H9 (cell line): ENCODE measurements at regions not wholly inside any gene's neighbourhood (a gene's known extent, or its start where the extent isn't known, plus 50 kb on each side); places are given as distances from the start of the nearest gene placed in this dataset.

ENCODE experiments used
- DNase-seq: peaks from one replicate; pipeline ENCODE4 v3.0.0-alpha.2; 2017
- H2AFZ ChIP-seq: one replicate; pipeline ENCODE4 v1.6.1; 2013; ENCODE audit warnings: mild to moderate bottlenecking, low read length, control low read depth, moderate library complexity
- H2AK5ac ChIP-seq: 2 replicates; pipeline ENCODE4 v1.6.1; 2013; ENCODE audit warnings: low read length, control low read depth, mixed read lengths; ENCODE audit not compliant: insufficient read length
- H2BK120ac ChIP-seq: one replicate; pipeline ENCODE4 v1.6.1; 2013; ENCODE audit warnings: low read depth, mild to moderate bottlenecking, low read length, control low read depth, inconsistent platforms; ENCODE audit not compliant: poor library complexity, severe bottlenecking
- H2BK12ac ChIP-seq: 2 replicates; pipeline ENCODE4 v1.6.1; 2013; ENCODE audit warnings: low read length, control low read depth, mixed read lengths, low read depth; ENCODE audit not compliant: insufficient read length
- H2BK15ac ChIP-seq: 2 replicates; pipeline ENCODE4 v1.6.1; 2013; ENCODE audit warnings: low read depth, low read length, control low read depth
- H2BK20ac ChIP-seq: one replicate; pipeline ENCODE4 v1.6.1; 2013; ENCODE audit warnings: low read depth, mild to moderate bottlenecking, low read length, control low read depth, inconsistent platforms; ENCODE audit not compliant: poor library complexity, severe bottlenecking
- H2BK5ac ChIP-seq: 2 replicates; pipeline ENCODE4 v1.6.1; 2013; ENCODE audit warnings: low read length, control low read depth, mixed read lengths; ENCODE audit not compliant: insufficient read length
- H3K14ac ChIP-seq: 2 replicates; pipeline ENCODE4 v1.6.1; 2013; ENCODE audit warnings: low read length, control low read depth; ENCODE audit not compliant: insufficient read depth
- H3K18ac ChIP-seq: 2 replicates; pipeline ENCODE4 v1.6.1; 2013; ENCODE audit warnings: low read depth, mild to moderate bottlenecking, mixed read lengths, low read length, control low read depth; ENCODE audit not compliant: insufficient read length
- H3K23ac ChIP-seq: 2 replicates; pipeline ENCODE4 v1.6.1; 2013; ENCODE audit warnings: low read length, control low read depth, mixed read lengths, low read depth; ENCODE audit not compliant: insufficient read length
- H3K23me2 ChIP-seq: 2 replicates; pipeline ENCODE4 v1.6.1; 2013; ENCODE audit warnings: low read depth, mild to moderate bottlenecking, mixed read lengths, low read length, control low read depth; ENCODE audit not compliant: insufficient read length, poor library complexity, severe bottlenecking
- H3K27ac ChIP-seq: 2 replicates; pipeline ENCODE4 v1.5.1; 2013; ENCODE audit warnings: low read length, control low read depth, mixed read lengths, low read depth; ENCODE audit not compliant: insufficient read length
- H3K27me3 ChIP-seq: 2 replicates; pipeline ENCODE4 v1.6.1; 2013; ENCODE audit warnings: low read length, control low read depth, inconsistent platforms; ENCODE audit not compliant: insufficient read depth
- H3K4ac ChIP-seq: 2 replicates; pipeline ENCODE4 v1.6.1; 2013; ENCODE audit warnings: low read depth, mild to moderate bottlenecking, control low read depth, inconsistent platforms, low read length, moderate library complexity
- H3K4me1 ChIP-seq: 2 replicates; pipeline ENCODE4 v1.6.1; 2013; ENCODE audit warnings: low read length, control low read depth, inconsistent platforms; ENCODE audit not compliant: insufficient read depth
- H3K4me2 ChIP-seq: 2 replicates; pipeline ENCODE4 v1.6.1; 2013; ENCODE audit warnings: low read length, control low read depth, mixed read lengths; ENCODE audit not compliant: insufficient read length, insufficient read depth
- H3K56ac ChIP-seq: 2 replicates; pipeline ENCODE4 v1.6.1; 2013; ENCODE audit warnings: low read depth, mild to moderate bottlenecking, mixed read lengths, low read length, control low read depth; ENCODE audit not compliant: insufficient read length
- H3K79me1 ChIP-seq: 2 replicates; pipeline ENCODE4 v1.6.1; 2013; ENCODE audit warnings: low read depth, mild to moderate bottlenecking, moderate library complexity, low read length, control low read depth, inconsistent platforms; ENCODE audit not compliant: insufficient read depth, poor library complexity, severe bottlenecking
- H3K79me2 ChIP-seq: 2 replicates; pipeline ENCODE4 v1.6.1; 2013; ENCODE audit warnings: low read length, control low read depth, inconsistent platforms; ENCODE audit not compliant: insufficient read depth
- H3K9ac ChIP-seq: 2 replicates; pipeline ENCODE4 v1.6.1; 2013; ENCODE audit warnings: low read length, control low read depth, mixed read lengths; ENCODE audit not compliant: insufficient read length; ENCODE audit errors: extremely low read depth
- H3K9me3 ChIP-seq: one replicate; pipeline ENCODE4 v1.6.1; 2013; ENCODE audit warnings: low read depth, low read length, inconsistent platforms; ENCODE audit not compliant: control insufficient read depth
- H3T11ph ChIP-seq: one replicate; pipeline ENCODE4 v1.6.1; 2013; ENCODE audit warnings: mild to moderate bottlenecking, low read length, control low read depth, inconsistent platforms
- H4K20me1 ChIP-seq: one replicate; pipeline ENCODE4 v1.6.1; 2013; ENCODE audit not compliant: control insufficient read depth, insufficient read length, insufficient read depth
- H4K5ac ChIP-seq: 2 replicates; pipeline ENCODE4 v1.6.1; 2013; ENCODE audit warnings: low read depth, mild to moderate bottlenecking, mixed read lengths, low read length, control low read depth; ENCODE audit not compliant: insufficient read length
- H4K8ac ChIP-seq: replicated peaks from 2 replicates; pipeline ENCODE4 v1.6.1; 2013; ENCODE audit warnings: low read length, control low read depth, mixed read lengths, low read depth; ENCODE audit not compliant: insufficient read length
- H4K91ac ChIP-seq: 2 replicates; pipeline ENCODE4 v1.6.1; 2013; ENCODE audit warnings: low read depth, mild to moderate bottlenecking, moderate library complexity, mixed read lengths, low read length, control low read depth; ENCODE audit not compliant: insufficient read length
- H3K27ac Mint-ChIP-seq, 3 experiments: 2 replicates in 2 of 3; 3 replicates in 1 of 3; pipeline ENCODE4 v1.8.0; 2020 to 2021; ENCODE audit warnings: mixed read lengths in 3 of 3, mild to moderate bottlenecking in 1 of 3, moderate library complexity in 1 of 3
- H3K27me3 Mint-ChIP-seq: 2 replicates; pipeline ENCODE4 v1.8.0; 2021; ENCODE audit warnings: low read depth, mild to moderate bottlenecking, moderate library complexity, mixed read lengths
- H3K36me3 Mint-ChIP-seq, 3 experiments: 2 replicates in 2 of 3; 3 replicates in 1 of 3; pipeline ENCODE4 v1.8.0; 2020 to 2021; ENCODE audit warnings: low read depth in 3 of 3, mixed read lengths in 3 of 3; ENCODE audit not compliant: insufficient read depth in 1 of 3
- H3K4me1 Mint-ChIP-seq, 2 experiments: 2 replicates each; pipeline ENCODE4 v1.8.0; 2020; ENCODE audit warnings: mixed read lengths in 2 of 2
- H3K4me3 Mint-ChIP-seq, 2 experiments: 2 replicates in 1 of 2; 3 replicates in 1 of 2; pipeline ENCODE4 v1.8.0; 2020 to 2021; ENCODE audit warnings: mild to moderate bottlenecking in 2 of 2, mixed read lengths in 2 of 2, moderate library complexity in 1 of 2
- H3K9me3 Mint-ChIP-seq, 2 experiments: 2 replicates in 1 of 2; 3 replicates in 1 of 2; pipeline ENCODE4 v1.8.0; 2020; ENCODE audit warnings: mild to moderate bottlenecking in 2 of 2, mixed read lengths in 2 of 2, moderate library complexity in 1 of 2
- WGBS: extraction: QIAGEN DNeasy Blood & Tissue Kit; methylation state at CpG from one replicate; pipeline ENCODE4 v1.1.7; 2013; ENCODE audit warnings: missing lambda C conversion rate, low lambda C conversion rate, mixed read lengths; ENCODE audit not compliant: insufficient read length; ENCODE audit errors: extremely low coverage; 5-methylcytosine and 5-hydroxymethylcytosine counted together
- TF ChIP-seq, protein P1 (sequence below): fragments of 200-600 bp; sonication (generic); conservative IDR thresholded peaks from 3 replicates; pipeline ENCODE4 v1.8.0; 2021; ENCODE audit warnings: antibody characterized with exemption, mild to moderate bottlenecking

DNA sequence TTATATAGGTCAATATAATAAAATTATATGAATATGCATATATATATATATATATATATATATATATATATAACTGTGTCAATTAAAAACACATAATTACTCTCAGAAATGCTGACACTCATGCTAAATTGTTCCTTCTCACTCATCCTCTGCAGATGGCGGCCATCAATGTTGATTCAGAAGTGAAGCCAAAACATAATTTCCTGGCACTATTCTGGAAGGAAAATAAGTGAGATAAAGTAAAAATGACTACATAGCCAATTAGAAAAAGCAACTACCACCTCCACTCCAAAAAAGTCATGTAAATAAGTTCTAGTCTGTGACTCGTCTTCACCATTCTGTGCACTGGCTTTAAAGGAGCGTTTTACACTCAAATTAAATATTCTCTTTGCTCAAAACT, 423.3 kb downstream of the EFNB2 start:
- Histone ChIP-seq H3K23ac (no peak overlapping the region), H2BK120ac (no peak overlapping the region), H2BK20ac (no peak overlapping the region), H3K9me3 (no peaks in the 10 kb centered on the region), H3K79me1 (no peaks in the 10 kb centered on the region), H3K4me1 (no peaks in the 10 kb centered on the region; the same call in 1 of the 2 replicates), H3K79me2 (no peaks in the 10 kb centered on the region), H3K4ac (no peak overlapping the region), H4K91ac (no peak overlapping the region), H4K8ac (no peak overlapping the region), H3K23me2 (no peaks in the 10 kb centered on the region), H3K27me3 (no peaks in the 10 kb centered on the region), H3K4me2 (no peak overlapping the region), H2BK5ac (no peak overlapping the region), H2AFZ (no peak overlapping the region), H3K14ac (no peak overlapping the region), H4K20me1 (no peaks in the 10 kb centered on the region), H2BK15ac (no peak overlapping the region), H3K18ac (no peak overlapping the region), H4K5ac (no peak overlapping the region), H3K56ac (no peak overlapping the region), H3K9ac (no peak overlapping the region), H2BK12ac (no peak overlapping the region), H3K27ac (no peak overlapping the region), H3T11ph (no peak overlapping the region), H2AK5ac (no peak overlapping the region)
- H3K9me3 Mint-ChIP-seq = peaks cover 0 to 2% of the 10 kb centered on the region in 2 experiments; a peak in 1 of 5 replicates
- TF ChIP-seq, protein P1, sequence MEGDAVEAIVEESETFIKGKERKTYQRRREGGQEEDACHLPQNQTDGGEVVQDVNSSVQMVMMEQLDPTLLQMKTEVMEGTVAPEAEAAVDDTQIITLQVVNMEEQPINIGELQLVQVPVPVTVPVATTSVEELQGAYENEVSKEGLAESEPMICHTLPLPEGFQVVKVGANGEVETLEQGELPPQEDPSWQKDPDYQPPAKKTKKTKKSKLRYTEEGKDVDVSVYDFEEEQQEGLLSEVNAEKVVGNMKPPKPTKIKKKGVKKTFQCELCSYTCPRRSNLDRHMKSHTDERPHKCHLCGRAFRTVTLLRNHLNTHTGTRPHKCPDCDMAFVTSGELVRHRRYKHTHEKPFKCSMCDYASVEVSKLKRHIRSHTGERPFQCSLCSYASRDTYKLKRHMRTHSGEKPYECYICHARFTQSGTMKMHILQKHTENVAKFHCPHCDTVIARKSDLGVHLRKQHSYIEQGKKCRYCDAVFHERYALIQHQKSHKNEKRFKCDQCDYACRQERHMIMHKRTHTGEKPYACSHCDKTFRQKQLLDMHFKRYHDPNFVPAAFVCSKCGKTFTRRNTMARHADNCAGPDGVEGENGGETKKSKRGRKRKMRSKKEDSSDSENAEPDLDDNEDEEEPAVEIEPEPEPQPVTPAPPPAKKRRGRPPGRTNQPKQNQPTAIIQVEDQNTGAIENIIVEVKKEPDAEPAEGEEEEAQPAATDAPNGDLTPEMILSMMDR = no peak
- H3K4me3 Mint-ChIP-seq = no peak overlapping the region
- no peaks in the 10 kb centered on the region for H3K27me3 Mint-ChIP-seq
- H3K36me3 Mint-ChIP-seq = no peaks in the 10 kb centered on the region; a peak in 2 of 7 replicates
- H3K27ac Mint-ChIP-seq = no peak overlapping the region
- WGBS = no CpG with 5 or more reads among the region's 3 CpGs
- no peak for DNase-seq
- H3K4me1 Mint-ChIP-seq = peaks cover 10 to 12% of the 10 kb centered on the region in 2 experiments
